NCI-H82 treated with DMSO at 0.1 percent for 48 hours (cell line): ENCODE measurements at regions not wholly inside any gene's neighbourhood (a gene's known extent, or its start where the extent isn't known, plus 50 kb on each side); places are given as distances from the start of the nearest gene placed in this dataset.
"Not testable (repeated sequence)": the region's sequence is repeated elsewhere in the genome, so short reads cannot be mapped to it uniquely, and the experiment has no call there.

Experiments
- DNase-seq: peaks from one replicate; lab custom pipeline; 2025; ENCODE audit not compliant: unreplicated experiment; lab: John Stamatoyannopoulos, UW

DNA sequence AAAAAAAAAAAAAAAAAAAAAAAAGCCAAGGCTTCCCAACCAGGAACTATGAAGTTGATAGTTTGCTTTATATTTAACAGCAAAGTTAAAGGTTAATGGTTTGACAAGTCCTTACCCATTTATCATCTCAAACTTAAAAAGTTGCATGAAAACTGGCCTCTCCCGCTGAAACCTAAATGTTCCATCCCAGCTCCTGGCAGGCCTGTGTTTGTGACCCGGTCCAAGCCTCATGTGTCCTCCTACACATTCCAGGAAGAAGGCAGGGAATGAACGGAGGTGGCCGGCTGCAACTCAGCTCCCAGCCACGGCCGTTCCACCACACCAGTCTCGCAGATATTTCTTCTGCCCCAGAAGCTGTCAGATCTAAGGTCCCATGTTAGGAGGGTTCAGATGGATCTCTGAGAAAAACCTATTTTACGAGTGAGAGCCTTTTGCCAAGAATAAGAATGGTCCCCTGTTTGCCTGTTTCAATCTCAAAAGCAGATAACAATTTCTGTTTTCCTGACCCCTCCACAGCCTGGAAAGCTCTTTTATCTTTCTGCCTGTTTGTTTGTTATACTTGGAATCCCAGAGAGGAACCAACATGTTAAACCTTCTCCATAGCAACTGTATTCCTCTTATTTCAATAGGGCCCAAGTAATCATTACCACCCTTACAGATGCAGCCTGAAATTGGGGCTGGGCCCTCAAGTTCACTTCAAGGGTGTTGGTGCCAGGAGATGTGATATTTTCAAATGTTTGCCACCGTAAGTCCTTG, 56.5 kb downstream of the KCTD12 start:
- no peak for DNase-seq

DNA sequence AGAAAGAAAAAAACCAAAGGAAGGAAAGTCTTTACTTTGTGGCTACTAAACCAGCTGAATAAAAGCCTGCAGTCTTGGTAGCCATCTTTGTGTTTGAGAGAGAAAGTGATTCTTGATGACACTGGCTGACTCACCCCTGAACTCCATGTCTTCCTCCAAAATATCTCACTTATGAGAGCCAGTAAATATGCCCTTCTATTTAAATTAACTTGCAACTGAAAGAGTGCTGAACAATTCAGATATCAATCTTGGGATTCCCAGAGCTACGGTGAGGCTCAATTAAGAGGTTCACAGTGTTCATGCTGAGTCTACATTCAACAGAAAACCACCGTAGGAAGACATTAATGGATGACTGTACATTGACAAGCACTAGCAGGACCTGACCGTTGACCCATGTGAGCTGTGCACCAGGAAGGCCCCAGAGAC, 57.9 kb downstream of the KCTD12 start:
- DNase-seq, result no peak

DNA sequence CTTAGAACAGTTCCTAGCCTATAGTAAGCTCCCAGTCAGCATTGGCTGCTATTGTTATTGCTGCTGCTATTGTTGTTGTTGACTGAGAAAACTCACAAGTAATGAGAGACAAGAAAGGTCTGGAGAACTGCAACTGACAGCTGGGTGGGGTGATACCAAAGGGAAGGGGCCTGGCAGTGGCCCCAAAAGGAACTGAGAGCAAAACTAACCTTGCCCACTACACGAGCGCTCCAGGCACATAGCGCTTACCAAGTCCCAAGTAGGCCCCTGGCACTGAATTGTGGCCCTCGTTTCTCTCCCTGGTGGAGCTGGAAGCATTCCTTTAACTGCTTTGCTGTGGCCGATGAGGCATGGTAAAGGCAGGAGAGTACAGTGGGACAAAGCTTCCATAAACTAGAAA, 59.7 kb downstream of the KCTD12 start:
- DNase-seq, result no peak

DNA sequence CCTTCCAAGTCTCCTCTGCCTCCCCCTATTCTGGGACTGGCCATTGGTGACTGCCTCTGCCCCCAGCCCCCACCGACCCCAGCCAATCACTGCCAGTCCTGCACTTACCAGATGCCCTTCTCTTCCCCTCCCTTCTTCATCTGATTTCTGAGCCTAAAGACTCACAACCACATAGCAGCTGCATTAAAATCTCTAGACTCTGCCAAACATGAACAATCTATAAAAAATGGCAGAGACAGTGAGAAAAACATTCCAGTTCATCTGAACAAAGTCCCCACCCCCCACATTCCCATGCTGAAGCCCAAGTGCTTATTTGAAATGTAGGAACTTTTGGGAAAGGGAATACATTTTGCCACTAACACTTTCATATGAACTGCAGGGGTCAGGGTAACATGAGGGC, 60.8 kb downstream of the KCTD12 start:
- DNase-seq, result no peak

DNA sequence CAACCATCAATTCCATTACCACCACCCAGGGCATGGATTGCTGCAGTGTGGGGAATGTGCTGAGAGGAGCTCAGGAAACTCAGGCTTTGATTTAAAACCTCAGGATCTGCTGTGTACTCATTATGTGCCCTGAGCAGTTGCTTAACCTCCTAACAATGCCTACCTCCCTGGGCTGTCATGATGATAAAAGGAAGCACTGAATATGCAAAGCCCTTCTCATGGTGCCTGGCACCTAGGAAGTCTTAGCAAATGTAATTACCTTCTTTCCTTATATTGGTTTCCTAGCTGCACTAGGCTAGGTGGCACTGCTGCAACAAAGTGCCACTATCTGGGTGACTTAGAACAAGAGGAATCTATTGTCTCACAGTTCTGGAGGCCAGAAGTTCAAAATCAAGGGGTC, 62.2 kb downstream of the KCTD12 start:
- no peak for DNase-seq

DNA sequence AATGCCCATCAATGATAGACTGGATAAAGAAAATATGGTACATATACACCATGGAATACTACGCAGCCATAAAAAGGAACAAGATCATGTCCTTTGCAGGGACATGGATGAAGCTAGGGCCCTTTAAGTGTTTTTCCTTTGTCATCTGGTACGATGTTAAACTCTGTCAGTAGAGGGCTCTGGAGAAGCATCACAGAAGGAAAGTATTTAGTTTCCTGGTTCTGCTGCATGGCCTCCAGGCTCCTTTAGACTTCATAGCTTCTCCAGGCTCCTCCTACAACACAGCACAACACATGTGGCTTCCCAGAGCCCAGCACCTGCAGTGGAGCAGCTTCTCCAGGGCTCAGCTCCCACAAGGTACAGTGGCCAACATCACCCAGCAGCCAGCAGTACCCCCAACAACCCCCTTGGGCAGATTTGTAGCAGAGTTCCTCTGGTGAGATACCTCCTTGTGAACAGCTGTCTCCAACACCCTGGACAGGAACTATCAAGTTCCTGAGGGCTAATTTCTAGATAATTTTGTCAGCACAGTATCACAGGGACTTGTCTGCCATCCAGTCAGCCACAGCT, 63.4 kb downstream of the KCTD12 start:
- no peak for DNase-seq

DNA sequence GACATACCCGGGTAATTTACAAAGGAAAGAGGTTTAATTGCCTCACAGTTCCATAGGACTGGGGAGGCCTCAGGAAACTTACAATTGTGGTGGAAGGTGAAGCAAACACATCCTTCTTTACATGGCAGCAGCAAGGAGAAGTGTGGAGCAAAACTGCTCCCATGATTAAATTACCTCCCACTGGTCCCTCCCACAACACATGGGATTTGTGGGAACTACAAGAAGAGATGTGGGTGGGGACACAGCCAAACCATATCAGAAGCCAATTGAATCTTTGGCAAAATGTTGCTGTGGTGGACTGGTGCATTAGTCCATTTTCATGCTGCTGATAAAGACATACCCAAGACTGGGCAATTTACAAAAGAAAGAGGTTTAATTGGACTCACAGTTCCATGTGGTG, 65.0 kb downstream of the KCTD12 start:
- DNase-seq, result not testable (repeated sequence)

DNA sequence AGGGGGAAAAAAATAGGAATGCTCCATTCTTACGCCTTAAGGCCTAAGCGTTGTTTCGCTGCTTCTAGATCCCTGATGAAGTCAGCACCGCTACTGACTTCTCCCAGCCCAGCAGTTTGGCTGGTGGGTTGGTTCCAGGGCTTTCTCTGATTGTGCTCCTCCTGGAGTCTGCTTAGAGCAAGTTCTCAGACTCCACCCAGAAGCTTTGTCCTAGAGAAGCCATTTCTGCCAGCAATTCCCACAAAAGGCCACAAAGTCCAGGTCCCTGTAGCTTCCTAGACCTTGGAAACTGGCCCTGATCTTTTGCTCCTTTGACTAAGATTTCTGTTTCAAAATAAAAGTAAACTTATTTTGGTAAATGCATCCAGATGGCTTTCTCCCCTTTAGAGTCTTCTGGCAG, 65.4 kb downstream of the KCTD12 start:
- no peak for DNase-seq

DNA sequence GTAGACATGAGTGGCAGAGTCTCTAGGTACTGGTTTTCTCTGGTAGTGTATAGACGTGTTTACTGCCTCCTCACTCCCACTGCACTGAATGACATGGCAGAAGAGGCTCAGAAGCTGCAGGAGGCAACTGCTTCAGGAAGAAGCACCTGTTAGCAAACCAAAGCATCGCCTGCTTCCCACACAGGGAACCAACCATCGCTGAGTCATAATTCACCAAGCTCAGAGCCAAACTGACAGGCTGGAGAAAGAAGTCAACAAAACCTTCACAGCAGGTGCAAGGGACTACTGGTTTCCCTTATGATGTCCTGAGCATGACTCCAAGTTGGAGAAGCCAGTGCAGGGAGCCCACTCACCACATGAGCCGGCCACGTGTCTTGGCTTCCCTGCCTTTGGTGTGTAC, 69.8 kb downstream of the KCTD12 start:
- DNase-seq, result no peak

DNA sequence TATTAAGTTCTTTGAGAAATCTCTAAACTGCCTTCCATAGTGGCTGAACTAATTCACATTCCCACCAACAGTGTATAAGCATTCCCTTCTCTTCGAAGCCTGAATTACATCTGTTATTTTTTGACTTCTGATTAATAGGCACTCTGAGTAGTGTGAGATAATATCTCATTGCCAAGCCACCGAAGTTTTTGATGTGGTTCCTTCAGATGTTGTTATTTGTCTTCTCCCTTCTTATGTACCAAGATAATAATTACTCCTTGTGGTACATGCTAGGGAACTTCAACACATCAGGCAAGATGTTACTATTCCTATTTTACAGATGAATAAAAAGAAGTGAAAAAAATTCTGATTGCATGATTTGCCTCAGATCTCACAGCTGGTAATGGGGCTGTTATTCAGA, 70.9 kb downstream of the KCTD12 start:
- no peak for DNase-seq

DNA sequence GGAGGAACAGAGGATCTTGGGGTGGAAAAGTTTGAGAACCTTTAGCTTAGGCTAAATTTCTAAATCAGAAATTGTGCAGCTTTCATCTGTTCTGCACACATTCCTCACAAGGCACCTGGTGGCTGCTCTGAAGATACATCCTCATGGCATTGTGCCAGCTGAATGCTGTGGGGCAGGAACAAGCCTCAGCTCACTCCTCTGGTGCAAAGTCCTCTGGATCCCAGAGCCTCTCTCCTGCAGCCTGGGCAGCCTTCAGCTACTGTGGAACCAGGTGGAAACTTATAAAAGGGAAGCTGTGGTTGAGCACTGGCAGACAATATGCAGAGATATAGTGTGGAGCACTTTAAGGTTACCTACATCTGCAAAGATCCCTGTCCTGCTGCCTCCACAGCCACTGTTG, 72.3 kb downstream of the KCTD12 start:
- no peak for DNase-seq

DNA sequence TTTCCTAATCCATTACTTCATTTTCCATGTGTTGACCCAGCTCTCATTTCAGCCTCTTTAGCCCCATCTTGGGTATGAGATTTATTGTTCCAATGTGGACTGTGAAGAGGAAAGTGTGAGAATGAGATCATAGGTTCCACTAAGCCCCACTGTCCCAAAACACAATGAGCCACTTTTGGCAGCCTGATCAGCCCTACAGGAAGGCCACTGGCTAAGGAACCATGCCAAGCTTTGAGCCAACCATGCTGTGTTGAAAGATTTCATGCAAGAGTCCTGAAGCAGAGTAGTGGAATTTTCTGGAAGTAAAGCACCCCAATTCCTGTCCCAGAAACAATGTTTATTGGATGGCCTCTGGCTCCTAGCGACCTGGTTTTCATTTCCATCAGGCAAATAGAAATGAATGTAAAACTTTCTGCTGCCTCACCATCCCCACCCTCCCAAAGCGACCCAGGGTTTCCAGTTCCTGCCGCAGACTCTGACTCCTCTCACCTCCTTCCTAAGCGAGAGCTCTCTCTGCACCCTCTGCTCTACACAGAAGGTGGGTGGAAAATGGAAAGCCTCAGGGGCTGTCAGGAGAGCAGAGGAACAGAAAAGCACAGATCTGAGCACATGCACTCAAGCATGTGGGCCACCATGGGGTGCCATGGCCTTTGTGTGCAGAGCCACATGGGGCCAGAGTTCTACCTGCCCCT, 73.1 kb downstream of the KCTD12 start:
- DNase-seq, result no peak

DNA sequence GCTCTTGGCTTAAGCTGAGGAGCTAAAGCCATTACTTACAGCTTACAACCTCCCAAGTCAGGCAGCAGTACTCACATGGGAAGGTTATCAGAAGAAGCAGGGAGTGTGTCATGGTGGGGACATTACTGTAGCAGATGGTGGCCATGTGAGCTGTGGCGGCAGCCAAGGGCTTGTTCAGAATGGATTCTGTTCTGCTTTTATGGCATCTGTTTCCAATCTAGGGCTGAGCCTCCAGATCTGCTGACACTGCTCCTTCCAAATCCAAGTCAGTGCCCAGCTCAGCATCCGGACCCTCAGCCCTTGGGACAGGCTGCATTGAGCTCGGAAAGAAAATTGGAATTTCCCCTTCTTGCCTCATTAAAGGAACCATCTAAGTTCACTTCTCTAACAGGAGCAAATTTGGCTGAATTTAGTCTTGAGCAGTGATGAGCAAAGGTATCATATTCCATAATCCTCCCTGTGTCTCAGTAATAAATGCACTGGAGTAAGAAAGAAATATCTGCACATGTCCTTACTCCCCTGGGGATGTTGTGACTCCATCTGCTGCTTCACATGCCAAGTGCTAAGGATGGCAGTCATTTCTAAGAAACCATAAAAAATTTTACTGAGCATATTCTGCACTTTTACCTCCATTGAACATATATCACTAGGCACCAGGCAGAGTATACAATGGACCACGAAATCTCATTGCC, 73.9 kb downstream of the KCTD12 start:
- peak; percentile 53 for DNase-seq

DNA sequence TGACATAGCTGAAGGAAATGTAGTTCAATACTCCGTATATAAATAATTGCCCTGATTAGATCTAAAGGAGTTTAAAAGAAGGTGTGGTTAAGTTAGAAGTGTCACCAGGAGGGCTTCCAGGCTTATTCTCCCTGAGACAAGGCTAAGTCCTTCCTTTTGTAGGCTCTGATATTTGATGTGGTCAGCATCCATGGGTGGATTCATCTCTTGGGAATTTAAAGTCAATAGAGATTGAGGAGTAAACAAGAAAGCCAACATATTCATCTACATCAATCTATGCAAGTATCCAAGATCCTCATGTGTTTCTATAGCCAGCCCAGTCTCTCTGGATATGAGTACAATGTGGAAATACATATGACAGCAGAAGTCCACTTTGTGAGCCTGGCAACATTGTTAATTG, 76.8 kb downstream of the KCTD12 start:
- no peak for DNase-seq

DNA sequence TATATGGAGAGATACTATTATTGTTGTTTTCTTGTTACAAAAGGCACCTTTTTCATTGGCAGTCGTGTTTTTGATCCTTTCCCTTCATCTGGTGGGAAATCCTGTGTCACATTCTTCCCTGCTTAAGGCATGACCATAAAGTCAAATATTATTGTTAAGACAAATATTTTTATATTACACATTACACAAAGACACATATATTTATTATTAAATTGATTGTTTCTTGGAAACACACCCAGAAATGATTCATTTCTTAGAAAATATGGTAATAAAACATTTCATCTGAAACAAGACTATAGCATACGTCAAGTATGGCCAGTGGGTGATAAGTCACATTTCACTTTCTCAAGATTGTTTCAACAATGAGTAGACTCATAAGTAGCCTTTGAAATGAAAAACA, 77.3 kb downstream of the KCTD12 start:
- DNase-seq, result no peak

DNA sequence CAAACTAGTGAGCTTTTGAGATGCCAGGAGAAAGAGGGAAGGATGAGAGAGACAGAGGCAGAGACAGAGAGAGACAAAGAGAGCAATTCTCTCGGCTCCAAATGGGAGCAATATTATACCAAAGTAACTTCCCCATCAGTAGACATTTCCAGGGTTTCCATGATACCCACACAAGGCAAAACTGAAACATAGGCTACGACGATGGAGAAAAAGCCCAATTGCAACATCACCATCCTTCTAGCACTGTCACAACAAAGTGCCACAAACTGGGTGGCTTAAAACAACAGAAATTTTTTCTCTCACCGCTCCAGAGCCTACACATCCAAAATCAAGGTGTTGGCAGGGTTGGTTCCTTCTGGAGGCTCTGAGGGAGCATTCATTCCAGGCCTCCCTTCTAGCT, 81.4 kb downstream of the KCTD12 start:
- DNase-seq, result no peak

DNA sequence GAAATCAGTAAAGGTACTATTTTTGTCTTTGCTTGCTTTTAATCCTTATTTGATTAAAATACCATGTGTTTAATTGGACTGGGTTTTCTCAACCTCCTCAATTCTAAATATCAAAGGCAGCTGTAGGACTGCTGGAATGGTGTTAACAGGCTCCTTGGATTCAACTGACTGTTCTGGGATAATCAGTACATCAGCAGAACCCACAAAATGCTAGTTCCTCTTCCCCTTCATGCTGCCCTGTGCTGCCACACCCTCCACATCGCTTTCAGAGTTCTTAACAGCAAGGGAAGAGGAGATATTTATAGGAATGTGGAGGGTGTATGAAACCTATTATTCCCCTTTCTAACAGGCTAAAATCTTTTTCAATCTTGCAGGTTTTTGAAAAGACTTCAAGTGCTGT, 82.4 kb downstream of the KCTD12 start:
- no peak for DNase-seq

DNA sequence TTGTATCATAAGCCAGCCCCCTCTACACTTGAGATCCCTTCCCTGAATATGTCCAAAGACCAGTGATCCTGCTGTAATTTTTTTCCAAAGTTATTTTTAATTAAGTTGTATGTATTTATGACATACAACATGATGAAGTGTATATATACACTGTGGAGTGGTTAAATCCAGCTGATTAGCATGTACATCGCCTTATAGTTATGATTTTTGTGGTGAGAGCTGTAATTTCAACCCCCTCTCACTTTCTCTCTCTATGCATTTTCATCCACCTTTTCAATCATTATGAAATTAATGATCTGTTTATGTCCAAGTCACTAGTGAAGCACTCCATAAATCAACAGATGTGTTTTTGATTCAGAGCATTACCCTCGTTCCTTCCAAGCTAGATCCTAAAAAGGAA, 85.3 kb downstream of the KCTD12 start:
- DNase-seq, result no peak

DNA sequence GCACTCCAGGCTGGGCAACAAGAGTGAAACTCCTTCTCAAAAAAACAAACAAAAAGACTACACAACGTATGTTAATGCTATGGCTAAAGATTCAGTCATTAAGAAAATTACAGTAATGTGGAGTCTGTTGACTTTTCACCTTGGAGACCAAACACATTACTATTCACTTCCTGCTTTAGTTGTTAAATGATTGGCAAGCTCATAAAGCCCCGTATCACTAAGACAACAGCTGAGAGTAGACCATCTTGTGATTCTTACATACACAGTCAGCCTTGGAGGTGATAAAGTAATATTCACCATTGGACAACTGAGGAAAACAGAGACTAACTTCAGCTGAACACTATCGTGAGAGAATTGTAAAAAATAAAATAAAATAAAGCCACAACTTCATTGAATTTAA, 86.5 kb downstream of the KCTD12 start:
- no peak for DNase-seq

DNA sequence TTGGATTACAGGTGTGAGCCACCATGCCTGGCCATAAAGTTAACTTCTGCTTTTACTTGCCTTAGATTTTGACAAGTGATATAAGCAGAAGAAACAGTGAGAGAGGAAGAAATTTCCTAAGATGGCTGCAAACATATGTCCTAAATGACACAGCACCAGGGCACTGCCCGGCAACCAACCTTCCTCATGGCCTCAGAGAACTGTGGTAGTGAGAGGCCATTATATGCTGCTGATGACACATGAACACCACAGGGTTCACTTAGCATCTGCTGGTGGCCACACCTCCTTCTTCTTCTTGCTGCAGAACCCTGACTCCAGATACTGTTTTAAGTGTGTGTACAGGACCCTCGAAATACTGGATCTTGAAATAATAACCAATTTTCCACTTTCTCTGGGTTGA, 88.2 kb downstream of the KCTD12 start:
- DNase-seq, result no peak

DNA sequence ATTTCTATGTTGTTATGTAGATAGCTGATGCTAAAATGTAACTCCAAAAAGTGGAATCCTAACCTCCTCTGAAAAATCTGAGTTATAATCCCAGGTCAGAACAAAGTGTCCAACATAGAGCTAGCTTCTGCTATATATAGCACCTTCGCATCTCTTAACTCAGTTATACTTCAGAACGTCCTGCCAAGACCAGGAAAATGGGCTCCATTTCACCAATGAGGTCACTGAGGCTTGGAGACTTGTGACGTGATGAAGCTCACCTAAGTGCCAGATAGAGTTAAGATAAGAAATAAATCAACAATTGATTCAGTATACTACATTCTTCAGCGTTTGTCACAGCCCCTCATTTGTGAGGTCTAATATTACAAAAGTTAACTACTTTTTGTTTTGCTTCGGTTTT, 88.8 kb downstream of the KCTD12 start:
- DNase-seq, result no peak

DNA sequence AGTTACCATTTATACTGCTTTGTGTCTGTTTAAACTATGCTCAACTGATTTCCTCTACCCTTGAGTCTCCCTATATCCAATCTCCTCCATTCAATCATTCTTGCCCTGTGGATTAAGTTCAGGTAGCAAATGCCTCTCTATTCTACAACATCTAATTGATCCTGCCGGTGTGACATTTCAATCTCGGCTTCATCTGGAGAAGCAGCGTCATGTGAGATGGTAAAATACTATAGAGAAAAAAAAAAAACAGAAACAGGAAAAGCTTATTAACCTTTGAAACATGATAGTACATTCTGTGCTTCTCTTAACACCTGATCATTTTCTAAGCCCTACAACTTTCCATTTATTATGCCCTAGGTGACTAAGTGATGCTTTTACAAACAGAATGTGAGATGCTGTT, 89.4 kb downstream of the KCTD12 start:
- DNase-seq, result peak; percentile 8
